ENCODE measurements at regions not wholly inside any gene's neighbourhood (a gene's known extent, or its start where the extent isn't known, plus 50 kb on each side); places are given as distances from the start of the nearest gene placed in this dataset.

DNA sequence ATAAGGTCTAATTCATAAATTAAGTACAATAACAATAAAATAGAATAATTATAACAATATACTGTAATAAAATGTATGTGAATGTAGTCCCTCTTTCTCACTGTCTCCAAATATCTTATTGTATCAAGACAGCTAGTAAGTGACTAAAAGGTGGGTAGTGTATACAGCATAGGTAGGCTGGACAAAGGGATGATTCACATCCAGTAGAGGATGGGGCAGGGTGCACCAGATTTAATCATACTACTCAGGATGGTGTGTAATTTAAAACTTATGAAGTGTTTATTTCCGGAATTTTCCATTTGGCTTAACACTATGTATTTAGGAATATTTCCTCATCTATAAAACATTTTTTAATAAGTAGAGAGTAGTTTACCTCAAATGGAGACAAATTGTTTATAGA lies 876.1 kb upstream of the CADM2 start:
- no peak for DNase-seq

- no peak for DNase-seq
Measured at GRCh38 chr3:84092907-84093306, 865.9 kb upstream of the CADM2 start.

GRCh38 chr3:84096188-84096587 lies 862.6 kb upstream of the CADM2 start:
- DNase-seq = no peak

DNA sequence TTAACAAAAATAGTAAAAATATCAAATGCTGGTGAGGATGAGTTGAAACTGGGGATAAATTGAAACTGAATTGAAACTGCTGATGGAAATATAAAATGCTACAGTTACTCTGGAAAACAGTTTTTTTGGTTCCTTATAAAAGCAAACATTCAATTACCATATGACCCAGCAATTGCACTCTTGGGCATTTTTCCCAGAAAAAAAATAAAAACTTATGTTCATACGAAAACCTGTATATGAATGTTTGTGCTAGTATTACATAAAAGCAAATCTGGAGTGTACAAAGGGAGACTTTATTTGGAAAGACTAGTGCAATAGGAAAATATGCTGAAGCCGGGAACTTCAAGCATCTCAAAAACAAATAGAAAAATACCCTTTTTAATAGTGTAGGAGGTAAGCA lies 857.9 kb upstream of the CADM2 start:
- no peak for DNase-seq

- no peak for DNase-seq
Measured at GRCh38 chr3:84108442-84108971, 850.3 kb upstream of the CADM2 start.

DNA sequence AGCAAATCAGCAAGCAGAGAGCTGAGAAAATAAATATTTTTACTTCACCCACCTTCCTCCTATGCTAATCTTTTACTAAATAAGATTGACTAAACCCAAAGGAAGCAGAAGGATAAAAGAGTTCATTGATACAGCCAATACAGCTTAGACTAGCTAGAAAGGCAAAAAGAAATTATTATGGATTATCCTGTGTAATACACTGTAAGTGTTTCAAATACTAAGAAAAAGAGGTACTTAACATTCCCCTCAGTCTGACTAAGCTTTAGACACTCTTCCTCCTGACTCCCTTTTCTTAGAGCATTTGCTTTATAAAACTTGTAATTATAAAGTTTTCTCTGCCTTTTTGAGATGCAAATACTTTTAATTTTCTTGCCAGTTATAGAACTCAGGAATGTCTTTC lies 848.9 kb upstream of the CADM2 start:
- DNase-seq = no peak

- DNase-seq = no peak
Measured at GRCh38 chr3:84110787-84111186, 848.0 kb upstream of the CADM2 start.

- no peak for DNase-seq
Measured at GRCh38 chr3:84125201-84125721, 833.5 kb upstream of the CADM2 start.

- no peak for DNase-seq
Measured at GRCh38 chr3:84125760-84126159, 833.0 kb upstream of the CADM2 start.

DNA sequence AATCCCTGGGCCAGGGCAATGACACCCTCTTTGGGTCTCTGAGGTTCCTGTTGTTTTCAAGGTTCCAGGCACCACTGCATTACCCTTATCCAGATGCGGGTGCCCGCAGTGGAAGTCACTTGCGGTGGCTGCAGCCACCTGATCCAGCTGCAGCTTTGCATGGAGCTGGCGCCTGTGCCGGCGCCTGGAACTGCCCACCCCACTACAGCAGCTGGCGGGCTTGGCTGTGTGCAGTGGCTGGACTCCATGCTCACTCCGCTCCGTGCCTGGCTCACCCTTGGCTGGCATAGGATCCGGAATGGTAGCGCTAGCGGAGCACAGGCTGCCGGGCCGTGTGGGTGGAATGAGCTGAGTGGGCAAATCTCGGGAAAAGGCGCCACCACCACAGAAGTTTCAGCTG lies 832.6 kb upstream of the CADM2 start:
- DNase-seq = no peak

DNA sequence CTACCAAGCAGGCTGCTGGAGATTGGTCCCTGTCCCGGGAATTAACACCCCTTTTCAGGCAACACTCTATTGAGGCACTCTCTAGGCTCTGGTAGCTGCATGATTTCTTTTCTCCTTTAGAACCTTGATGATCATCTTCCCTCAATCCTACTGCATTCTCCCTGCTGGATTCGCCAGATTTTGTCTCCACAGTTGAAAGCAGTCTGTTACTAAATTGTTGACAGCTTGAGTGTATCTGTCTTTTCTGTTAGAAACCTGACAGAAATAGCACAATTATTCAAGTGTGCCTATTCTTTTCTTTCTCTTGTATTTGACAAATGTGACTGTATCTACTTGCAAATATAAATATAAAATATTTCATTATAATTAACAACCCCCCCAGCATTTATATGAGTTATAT lies 830.8 kb upstream of the CADM2 start:
- no peak for DNase-seq

GRCh38 chr3:84136425-84136824 lies 822.4 kb upstream of the CADM2 start:
- no peak for DNase-seq

DNA sequence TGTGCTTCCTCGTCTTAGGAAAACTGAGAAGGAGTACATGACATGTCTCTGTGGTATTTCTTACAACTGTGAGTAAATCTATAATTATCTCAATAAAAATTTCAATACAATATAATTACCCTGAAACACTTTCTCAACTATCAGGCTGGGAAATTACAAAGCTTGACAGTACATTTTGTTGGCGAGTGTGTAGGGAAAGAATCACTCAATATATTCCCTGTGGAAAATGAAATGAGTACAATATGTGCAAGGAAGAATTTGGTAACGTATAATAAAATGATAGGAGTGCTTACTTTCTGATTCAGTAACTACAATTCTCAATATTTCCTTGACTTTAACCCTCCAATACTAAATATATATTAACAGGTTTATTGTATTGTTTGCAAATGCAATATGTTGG lies 818.2 kb upstream of the CADM2 start:
- DNase-seq = no peak

DNA sequence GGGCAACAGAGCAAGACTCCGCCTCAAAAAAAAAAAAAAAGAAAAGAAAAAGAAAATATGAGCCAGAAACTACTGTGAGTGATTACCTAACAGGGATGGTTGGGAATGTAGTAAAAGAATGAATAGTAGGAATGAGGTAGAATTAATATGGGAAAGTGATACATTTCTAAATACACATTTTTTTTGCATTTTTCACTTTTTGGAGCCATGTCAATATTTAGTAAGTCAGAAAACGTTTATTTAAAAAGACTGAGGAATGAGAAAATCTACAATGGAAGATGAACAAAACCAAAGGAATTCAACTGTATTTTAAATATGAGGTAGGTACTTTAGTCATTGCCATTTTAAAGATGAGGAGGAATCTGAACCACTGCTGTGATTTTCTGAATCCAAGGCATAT lies 817.2 kb upstream of the CADM2 start:
- DNase-seq = no peak

DNA sequence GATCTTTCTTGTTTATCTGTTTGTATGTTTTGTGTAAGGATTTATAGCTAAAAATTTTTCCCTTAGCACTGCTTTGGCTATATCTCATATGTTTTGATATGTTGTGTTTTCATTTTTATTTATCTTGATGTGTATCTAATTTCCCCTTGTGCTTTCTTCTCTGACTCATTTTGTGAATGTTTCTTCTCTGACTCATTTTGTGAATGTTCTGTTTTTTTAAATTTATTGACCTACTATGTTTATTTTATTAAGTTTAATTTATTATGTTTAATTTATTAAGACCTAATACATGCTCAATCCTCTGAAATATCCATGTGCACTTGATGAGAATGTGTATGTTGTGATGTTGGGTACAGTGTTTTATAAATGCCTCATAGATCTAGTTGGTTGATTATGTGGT lies 793.5 kb upstream of the CADM2 start:
- no peak for DNase-seq

DNA sequence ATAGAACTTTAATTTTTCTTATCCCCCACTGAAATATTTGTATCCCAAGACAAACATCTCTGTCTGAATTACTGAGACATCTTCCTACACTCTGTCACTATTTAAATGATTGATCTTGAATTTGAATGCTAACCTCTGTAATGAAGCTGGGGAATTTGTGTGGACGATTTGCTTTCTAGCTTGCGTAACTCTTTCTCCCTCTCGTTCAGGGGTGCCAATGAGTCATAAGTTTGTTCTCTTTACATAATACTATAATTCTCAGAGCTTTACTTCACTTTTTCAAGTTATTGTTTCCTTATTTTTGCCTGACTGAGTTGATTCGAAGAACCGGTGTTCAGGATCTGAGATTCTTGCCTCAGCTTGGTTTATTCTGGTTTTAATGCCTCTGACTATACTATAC lies 783.3 kb upstream of the CADM2 start:
- DNase-seq = no peak

GRCh38 chr3:84184937-84185336 lies 773.9 kb upstream of the CADM2 start:
- DNase-seq = no peak

- DNase-seq = no peak
Measured at GRCh38 chr3:84194029-84194428, 764.8 kb upstream of the CADM2 start.

DNA sequence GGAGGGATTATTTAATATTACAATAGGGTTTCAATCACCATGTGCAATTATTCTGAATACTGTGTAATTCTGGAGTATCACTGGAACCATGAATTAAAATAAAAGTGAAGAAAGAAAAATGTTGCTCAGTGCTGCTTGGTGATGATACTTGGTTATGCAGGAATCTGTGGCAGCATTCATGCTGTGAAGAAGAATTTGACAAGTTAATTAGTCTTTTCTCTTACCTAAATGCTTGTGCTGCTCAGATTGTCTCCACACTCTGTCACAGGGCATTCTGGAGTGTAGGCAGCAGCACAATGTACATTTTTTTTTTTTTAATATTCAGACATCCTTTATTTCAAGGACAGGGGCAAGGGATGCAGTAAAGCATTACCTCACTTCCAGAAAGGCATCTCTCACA lies 749.3 kb upstream of the CADM2 start:
- DNase-seq = no peak

GRCh38 chr3:84223512-84223911 lies 735.3 kb upstream of the CADM2 start:
- DNase-seq = no peak

DNA sequence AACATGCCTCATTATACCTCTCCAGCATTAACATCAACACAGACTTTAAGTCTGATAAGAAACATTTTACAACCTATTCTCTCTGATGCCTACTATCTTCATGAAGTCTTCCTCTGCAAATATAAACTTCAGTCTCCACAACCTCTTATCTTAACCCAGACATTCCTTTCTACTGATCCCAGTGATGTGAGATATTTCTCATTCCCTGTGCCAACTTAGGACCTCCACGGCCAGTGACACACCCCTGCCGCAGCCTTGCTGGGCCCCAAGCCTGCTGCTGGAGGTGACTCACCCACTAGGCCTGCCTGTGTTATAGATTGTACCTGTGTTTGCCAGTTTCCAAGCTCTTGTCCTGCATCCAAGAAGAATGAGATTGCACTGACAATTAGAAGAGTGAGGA lies 734.5 kb upstream of the CADM2 start:
- DNase-seq = no peak

GRCh38 chr3:84236261-84236660 lies 722.5 kb upstream of the CADM2 start:
- DNase-seq = no peak

DNA sequence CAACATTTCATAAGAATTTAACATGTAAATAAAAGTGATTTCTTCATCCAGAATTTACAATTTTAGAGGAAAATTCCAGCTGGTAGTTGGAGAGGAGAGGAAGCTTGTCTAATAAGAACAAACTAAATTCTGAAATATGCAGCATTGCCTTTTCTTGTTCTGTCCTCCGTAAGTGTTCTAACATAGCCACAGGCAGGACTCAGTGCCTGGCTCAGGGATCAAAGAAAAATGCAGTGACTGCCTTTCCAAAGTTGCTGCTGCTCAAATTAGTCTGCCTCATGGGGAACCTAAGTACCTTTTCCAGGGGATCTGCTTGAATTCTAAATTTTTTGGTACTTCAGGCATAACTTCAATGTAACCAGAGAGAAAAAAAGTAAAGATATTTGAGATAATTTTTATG lies 713.0 kb upstream of the CADM2 start:
- no peak for DNase-seq

DNA sequence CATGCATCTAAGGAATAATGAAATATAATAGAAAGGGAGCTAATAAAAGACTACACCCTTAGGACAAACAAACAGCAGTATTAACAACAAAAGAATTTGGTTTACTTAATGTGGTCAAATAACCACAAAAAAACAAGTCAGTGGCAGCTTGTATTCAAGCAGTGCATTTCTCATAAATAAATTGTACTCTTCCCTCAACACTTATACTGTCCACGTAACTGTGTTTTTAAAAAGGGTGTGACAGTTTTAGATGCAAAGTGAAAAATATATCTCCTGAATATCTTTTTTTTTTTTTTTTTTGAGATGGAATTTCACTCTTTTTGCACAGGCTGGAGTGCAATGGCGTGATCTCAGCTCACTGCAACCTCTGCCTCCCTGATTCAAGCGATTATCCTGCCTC lies 698.2 kb upstream of the CADM2 start:
- DNase-seq = no peak

GRCh38 chr3:84265768-84266167 lies 693.0 kb upstream of the CADM2 start:
- no peak for DNase-seq

DNA sequence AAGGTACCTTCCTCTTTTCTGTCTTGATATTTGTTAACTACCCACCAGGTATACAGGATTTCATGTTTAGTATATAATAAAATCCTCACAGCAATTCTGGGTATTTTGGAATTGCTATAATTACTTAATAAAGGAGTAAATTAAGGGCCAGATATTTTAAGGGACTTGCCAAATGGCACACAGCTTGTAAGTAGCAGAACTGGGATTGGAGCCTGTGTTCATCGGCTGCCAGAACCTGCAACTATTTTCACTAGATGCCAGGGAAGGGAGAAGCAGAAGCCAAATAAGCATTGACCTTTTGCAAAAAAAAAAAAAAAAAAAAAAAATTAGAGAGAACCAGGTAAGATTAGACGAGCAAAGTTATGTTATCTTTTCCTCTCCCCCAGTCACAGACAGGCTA lies 683.3 kb upstream of the CADM2 start:
- DNase-seq = no peak

All from hematopoietic multipotent progenitor cell treated with erythropoietin and hydrocortisone succinate and interleukin-3 and kit ligand, for 4 days (in vitro differentiated cells).